GM21367 (cell line): ENCODE measurements at regions not wholly inside any gene's neighbourhood (a gene's known extent, or its start where the extent isn't known, plus 50 kb on each side); places are given as distances from the start of the nearest gene placed in this dataset.
"Not testable (repeated sequence)": the region's sequence is repeated elsewhere in the genome, so short reads cannot be mapped to it uniquely, and the experiment has no call there.

Source experiments
- ATAC-seq: cut with Tn5 transposase; IDR thresholded peaks from one replicate; pipeline ENCODE4 v1.9.1; 2021; ENCODE audit not compliant: unreplicated experiment

DNA sequence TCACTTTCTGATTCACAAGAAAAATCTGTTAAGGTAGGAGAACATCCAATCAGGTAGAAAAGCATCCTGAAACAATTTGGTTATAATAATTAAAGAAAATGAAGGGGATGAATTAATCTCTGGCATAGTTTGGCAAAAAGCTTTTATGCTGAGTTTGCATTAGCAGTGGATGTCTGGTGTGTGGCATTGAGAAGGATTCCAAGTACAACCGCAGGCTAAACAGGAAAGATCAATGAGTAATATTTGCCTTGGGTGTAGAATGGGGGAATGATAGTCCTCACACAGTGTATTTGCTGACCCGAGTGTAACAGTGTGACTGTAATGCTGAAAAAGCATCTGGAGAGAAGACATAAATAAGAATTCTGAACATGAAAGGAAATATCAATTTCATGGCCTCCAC lies 68.3 kb upstream of the SESTD1 start:
- ATAC-seq = no peak

DNA sequence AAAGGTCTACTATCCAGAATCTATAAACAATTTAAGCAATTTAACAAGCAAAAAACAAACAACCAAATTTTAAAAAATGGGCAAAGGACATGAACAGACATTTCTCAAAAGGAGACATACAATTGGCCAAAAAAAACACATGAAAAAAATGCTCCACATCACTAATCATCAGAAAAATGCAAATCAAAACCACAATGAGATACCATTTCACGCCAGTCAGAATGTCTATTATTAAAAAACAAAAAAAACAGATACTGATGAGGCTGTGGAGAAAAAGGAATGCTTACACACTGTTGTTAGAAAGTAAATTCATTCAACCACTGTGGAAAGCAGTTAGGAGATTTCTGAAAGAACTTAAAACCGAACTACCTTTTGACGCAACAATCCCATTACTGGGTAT lies 66.4 kb upstream of the SESTD1 start:
- ATAC-seq = no peak

DNA sequence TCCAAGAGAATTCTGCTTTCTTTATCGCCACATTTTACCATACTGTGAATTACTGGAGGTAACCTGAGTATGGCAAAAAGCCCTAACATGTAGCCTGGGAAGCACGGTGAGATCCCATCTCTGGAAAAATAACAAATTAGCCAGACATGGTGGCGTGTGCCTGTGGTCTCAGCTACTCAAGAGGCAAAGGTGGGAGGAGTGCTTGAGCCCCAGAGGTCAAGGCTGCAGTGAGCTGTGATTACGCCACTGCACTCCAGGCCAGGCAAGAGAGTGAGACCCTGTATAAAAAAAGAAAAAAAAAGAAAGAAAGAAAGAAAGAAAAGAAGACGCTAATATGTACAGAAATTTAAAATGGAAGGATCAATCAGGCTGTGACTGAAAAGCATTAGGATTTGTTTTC lies 57.7 kb upstream of the SESTD1 start:
- no peak for ATAC-seq

DNA sequence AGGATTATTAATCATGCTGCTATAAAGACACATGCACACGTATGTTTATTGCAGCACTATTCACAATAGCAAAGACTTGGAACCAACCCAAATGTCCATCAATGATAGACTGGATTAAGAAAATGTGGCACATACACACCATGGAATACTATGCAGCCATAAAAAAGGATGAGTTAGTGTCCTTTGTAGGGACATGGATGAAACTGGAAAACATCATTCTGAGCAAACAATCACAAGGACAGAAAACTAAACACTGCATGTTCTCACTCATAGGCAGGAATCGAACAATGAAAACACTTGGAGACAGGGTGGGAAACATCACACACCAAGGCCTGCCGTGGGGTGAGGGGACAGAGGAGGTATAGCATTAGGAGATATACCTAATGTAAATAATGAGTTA lies 56.4 kb upstream of the SESTD1 start:
- not testable (repeated sequence) for ATAC-seq

DNA sequence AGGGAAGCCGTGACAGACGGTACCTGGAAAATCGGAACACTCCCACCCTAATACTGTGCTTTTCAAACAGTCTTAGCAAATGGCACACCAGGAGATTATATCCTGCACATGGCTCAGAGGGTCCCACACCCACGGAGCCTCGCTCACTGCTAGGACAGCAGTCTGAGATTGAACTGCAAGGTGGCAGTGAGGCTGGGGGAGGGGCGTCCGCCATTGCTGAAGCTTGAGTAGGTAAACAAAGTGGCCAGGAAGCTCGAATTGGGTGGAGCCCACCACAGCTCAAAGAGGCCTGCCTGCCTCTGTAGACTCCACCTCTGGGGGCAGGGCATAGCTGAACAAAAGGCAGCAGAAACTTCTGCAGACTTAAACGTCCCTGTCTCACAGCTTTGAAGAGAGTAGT lies 50.1 kb upstream of the SESTD1 start:
- ATAC-seq = not testable (repeated sequence)
